A549 (cell line): ENCODE measurements at regions not wholly inside any gene's neighbourhood (a gene's known extent, or its start where the extent isn't known, plus 50 kb on each side); places are given as distances from the start of the nearest gene placed in this dataset.

ENCODE experiments used
- BHLHE40 ChIP-seq: IDR thresholded peaks from 2 replicates; pipeline ENCODE4 v1.6.1; 2012; ENCODE audit warnings: low read depth, low read length, inconsistent platforms
- HOXB5 ChIP-seq: fragments of 250-450 bp; sonication (Bioruptor Pico); IDR thresholded peaks from 2 replicates; pipeline ENCODE4 v1.5.0; 2020; ENCODE audit warnings: mild to moderate bottlenecking, moderate library complexity
- JUNB ChIP-seq: fragments of >200 bp; sonication (Bioruptor Twin); formaldehyde crosslinking; IDR thresholded peaks from 2 replicates; pipeline ENCODE4 v1.6.1; 2016
- KDM1A ChIP-seq: fragments of 200-600 bp; sonication (generic); IDR thresholded peaks from 2 replicates; pipeline ENCODE4 v1.6.1; 2016; ENCODE audit warnings: low read depth, mild to moderate bottlenecking
- POLR2A ChIP-seq: IDR thresholded peaks from 2 replicates; pipeline ENCODE4 v1.6.1; 2012; ENCODE audit warnings: mild to moderate bottlenecking, low read length
- RFX5 ChIP-seq: fragments of 450-650 bp; IDR thresholded peaks from 2 replicates; pipeline ENCODE4 v1.7.1; 2014; ENCODE audit warnings: antibody characterized with exemption, mild to moderate bottlenecking, moderate library complexity
- SREBF2 ChIP-seq: fragments of 450-650 bp; IDR thresholded peaks from 2 replicates; pipeline ENCODE4 v1.6.1; 2014; ENCODE audit warnings: mild to moderate bottlenecking, moderate library complexity
- TF ChIP-seq, protein P1 (sequence below): fragments of >200 bp; sonication (Bioruptor Twin); formaldehyde crosslinking; IDR thresholded peaks from 3 replicates; pipeline ENCODE4 v1.5.1; 2016
- TF ChIP-seq, protein P2 (sequence below): IDR thresholded peaks from 2 replicates; pipeline ENCODE4 v1.6.1; 2012
- TF ChIP-seq, protein P3 (sequence below): IDR thresholded peaks from 2 replicates; pipeline ENCODE4 v1.6.1; 2012

DNA sequence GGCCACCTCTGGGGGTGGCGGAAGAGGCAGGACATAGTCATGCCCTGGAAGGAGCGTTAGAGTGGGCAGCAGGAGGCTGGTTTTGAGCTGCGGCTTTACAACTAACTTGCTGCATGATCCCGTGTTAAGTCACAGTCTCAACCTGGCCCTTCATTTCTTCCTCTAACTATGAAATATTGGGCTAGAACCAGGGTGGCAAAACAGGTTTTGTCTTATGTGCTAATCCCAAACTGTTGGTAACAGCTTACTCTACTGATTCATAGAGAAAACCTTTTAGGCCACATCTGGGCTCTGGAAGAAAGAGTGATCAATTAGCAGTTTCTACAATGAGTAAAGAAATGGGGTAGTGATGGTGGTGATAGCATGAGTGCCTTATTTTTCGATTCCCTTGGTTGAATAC lies 74.1 kb upstream of the CLINT1 start:
- TF ChIP-seq, protein P1, sequence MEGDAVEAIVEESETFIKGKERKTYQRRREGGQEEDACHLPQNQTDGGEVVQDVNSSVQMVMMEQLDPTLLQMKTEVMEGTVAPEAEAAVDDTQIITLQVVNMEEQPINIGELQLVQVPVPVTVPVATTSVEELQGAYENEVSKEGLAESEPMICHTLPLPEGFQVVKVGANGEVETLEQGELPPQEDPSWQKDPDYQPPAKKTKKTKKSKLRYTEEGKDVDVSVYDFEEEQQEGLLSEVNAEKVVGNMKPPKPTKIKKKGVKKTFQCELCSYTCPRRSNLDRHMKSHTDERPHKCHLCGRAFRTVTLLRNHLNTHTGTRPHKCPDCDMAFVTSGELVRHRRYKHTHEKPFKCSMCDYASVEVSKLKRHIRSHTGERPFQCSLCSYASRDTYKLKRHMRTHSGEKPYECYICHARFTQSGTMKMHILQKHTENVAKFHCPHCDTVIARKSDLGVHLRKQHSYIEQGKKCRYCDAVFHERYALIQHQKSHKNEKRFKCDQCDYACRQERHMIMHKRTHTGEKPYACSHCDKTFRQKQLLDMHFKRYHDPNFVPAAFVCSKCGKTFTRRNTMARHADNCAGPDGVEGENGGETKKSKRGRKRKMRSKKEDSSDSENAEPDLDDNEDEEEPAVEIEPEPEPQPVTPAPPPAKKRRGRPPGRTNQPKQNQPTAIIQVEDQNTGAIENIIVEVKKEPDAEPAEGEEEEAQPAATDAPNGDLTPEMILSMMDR = no peak
- TF ChIP-seq BHLHE40 (no peak), RFX5 (no peak), HOXB5 (CRISPR knock-in tag) (no peak), POLR2A (no peak), KDM1A (no peak), SREBF2 (no peak), JUNB (no peak)
- TF ChIP-seq, protein P2, sequence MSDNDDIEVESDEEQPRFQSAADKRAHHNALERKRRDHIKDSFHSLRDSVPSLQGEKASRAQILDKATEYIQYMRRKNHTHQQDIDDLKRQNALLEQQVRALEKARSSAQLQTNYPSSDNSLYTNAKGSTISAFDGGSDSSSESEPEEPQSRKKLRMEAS = no peak
- TF ChIP-seq, protein P3, sequence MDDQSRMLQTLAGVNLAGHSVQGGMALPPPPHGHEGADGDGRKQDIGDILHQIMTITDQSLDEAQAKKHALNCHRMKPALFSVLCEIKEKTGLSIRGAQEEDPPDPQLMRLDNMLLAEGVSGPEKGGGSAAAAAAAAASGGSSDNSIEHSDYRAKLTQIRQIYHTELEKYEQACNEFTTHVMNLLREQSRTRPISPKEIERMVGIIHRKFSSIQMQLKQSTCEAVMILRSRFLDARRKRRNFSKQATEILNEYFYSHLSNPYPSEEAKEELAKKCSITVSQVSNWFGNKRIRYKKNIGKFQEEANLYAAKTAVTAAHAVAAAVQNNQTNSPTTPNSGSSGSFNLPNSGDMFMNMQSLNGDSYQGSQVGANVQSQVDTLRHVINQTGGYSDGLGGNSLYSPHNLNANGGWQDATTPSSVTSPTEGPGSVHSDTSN = no peak
